GM23338 (cell line): ENCODE measurements at regions not wholly inside any gene's neighbourhood (a gene's known extent, or its start where the extent isn't known, plus 50 kb on each side); places are given as distances from the start of the nearest gene placed in this dataset.

Source experiments
- ATAC-seq: fragments of 200-7000 bp; cut with Tn5 transposase; 3 replicates; pipeline ENCODE4 v1.9.1; 2020
- DNase-seq: peaks from one replicate; pipeline ENCODE4 v3.0.0-alpha.2; 2015; ENCODE audit warnings: low spot score
- H2AFZ ChIP-seq: fragments of 200-600 bp; sonication (generic); 2 replicates; pipeline ENCODE4 v1.8.0; 2016; ENCODE audit warnings: antibody characterized with exemption, mild to moderate bottlenecking, moderate library complexity
- H3F3A ChIP-seq: fragments of 200-600 bp; sonication (generic); replicated peaks from 2 replicates; pipeline ENCODE4 v1.8.0; 2017; ENCODE audit warnings: antibody characterized with exemption, mixed run types, low read depth
- H3K27ac ChIP-seq: fragments of 200-600 bp; sonication (generic); 2 replicates; pipeline ENCODE4 v1.6.1; 2016; ENCODE audit warnings: low read depth
- H3K27me3 ChIP-seq: fragments of 200-600 bp; sonication (generic); 2 replicates; pipeline ENCODE4 v1.8.0; 2016; ENCODE audit warnings: mild to moderate bottlenecking, mixed run types, moderate library complexity; ENCODE audit not compliant: insufficient read depth
- H3K36me3 ChIP-seq: fragments of 200-600 bp; sonication (generic); 2 replicates; pipeline ENCODE4 v1.8.0; 2016; ENCODE audit warnings: mild to moderate bottlenecking; ENCODE audit not compliant: insufficient read depth
- H3K4me1 ChIP-seq: fragments of 200-600 bp; sonication (generic); 2 replicates; pipeline ENCODE4 v1.8.0; 2016; ENCODE audit warnings: mild to moderate bottlenecking, moderate library complexity; ENCODE audit not compliant: insufficient read depth
- H3K4me2 ChIP-seq: fragments of 200-600 bp; sonication (generic); 2 replicates; pipeline ENCODE4 v1.7.1; 2017; ENCODE audit warnings: mixed run types
- H3K4me3 ChIP-seq: fragments of 200-600 bp; sonication (generic); 2 replicates; pipeline ENCODE4 v1.6.1; 2016; ENCODE audit warnings: mixed run types
- H3K79me2 ChIP-seq: fragments of 200-600 bp; sonication (generic); replicated peaks from 2 replicates; pipeline ENCODE4 v1.8.0; 2017; ENCODE audit warnings: mild to moderate bottlenecking; ENCODE audit not compliant: insufficient read depth
- H3K9me2 ChIP-seq: fragments of 200-600 bp; sonication (generic); 2 replicates; pipeline ENCODE4 v1.8.0; 2017; ENCODE audit not compliant: insufficient read depth
- H4K20me1 ChIP-seq: fragments of 200-600 bp; sonication (generic); replicated peaks from 2 replicates; pipeline ENCODE4 v1.8.0; 2017; ENCODE audit warnings: mild to moderate bottlenecking; ENCODE audit not compliant: insufficient read depth
- H3K27ac Mint-ChIP-seq: 2 replicates; pipeline ENCODE4 v1.8.0; 2020; ENCODE audit warnings: inconsistent platforms, mild to moderate bottlenecking, moderate library complexity, mixed read lengths
- H3K27me3 Mint-ChIP-seq: 3 replicates; pipeline ENCODE4 v1.8.0; 2022; ENCODE audit warnings: low read depth, mild to moderate bottlenecking, moderate library complexity, mixed read lengths, inconsistent platforms; ENCODE audit not compliant: insufficient read depth, poor library complexity
- H3K36me3 Mint-ChIP-seq: 3 replicates; pipeline ENCODE4 v1.8.0; 2021; ENCODE audit warnings: low read depth, mild to moderate bottlenecking, inconsistent platforms, moderate library complexity, mixed read lengths
- H3K4me1 Mint-ChIP-seq: 3 replicates; pipeline ENCODE4 v1.8.0; 2020; ENCODE audit warnings: mild to moderate bottlenecking, inconsistent platforms, mixed read lengths
- H3K4me3 Mint-ChIP-seq: 3 replicates; pipeline ENCODE4 v1.8.0; 2021; ENCODE audit warnings: moderate library complexity, mild to moderate bottlenecking, inconsistent platforms, mixed read lengths
- H3K9me3 Mint-ChIP-seq: 3 replicates; pipeline ENCODE4 v1.8.0; 2020; ENCODE audit warnings: moderate library complexity, mild to moderate bottlenecking, inconsistent platforms, mixed read lengths
- CREB1 ChIP-seq: fragments of 250-450 bp; sonication (Bioruptor Pico); IDR thresholded peaks from 2 replicates; pipeline ENCODE4 v1.5.0; 2020; ENCODE audit warnings: low read depth, mild to moderate bottlenecking, moderate library complexity
- CTCF ChIP-seq, 2 experiments: fragments of 200-600 bp in 1 of 2; sonication (generic) in 1 of 2; conservative IDR thresholded peaks; 2 replicates each; pipeline versions ENCODE4 v1.5.1 to v1.6.1; 2016 to 2017; ENCODE audit warnings: antibody characterized with exemption in 2 of 2, low read depth in 2 of 2, mild to moderate bottlenecking in 2 of 2, moderate library complexity in 1 of 2
- EZH2 ChIP-seq: fragments of 200-600 bp; sonication (generic); IDR thresholded peaks from one replicate; pipeline ENCODE4 v1.8.0; 2017; ENCODE audit warnings: antibody characterized with exemption, mild to moderate bottlenecking, low read depth; ENCODE audit not compliant: unreplicated experiment
- NANOG ChIP-seq: IDR thresholded peaks from 2 replicates; pipeline ENCODE4 v1.6.1; 2016; ENCODE audit warnings: antibody characterized with exemption, borderline replicate concordance
- POLR2AphosphoS5 ChIP-seq: IDR thresholded peaks from 2 replicates; pipeline ENCODE4 v1.6.1; 2016; ENCODE audit warnings: antibody characterized with exemption, low read depth
- ZNF114 ChIP-seq: fragments of 250-450 bp; sonication (Bioruptor Pico); IDR thresholded peaks from 2 replicates; pipeline ENCODE4 v1.5.0; 2020; ENCODE audit warnings: mild to moderate bottlenecking, moderate library complexity
- ZNF462 ChIP-seq: fragments of 250-450 bp; sonication (Bioruptor Pico); IDR thresholded peaks from 2 replicates; pipeline ENCODE4 v1.5.0; 2020; ENCODE audit warnings: mild to moderate bottlenecking, moderate library complexity
- TF ChIP-seq, protein P1 (sequence below): IDR thresholded peaks from one replicate; pipeline ENCODE4 v1.6.1; 2018; ENCODE audit warnings: antibody characterized with exemption; ENCODE audit not compliant: unreplicated experiment

DNA sequence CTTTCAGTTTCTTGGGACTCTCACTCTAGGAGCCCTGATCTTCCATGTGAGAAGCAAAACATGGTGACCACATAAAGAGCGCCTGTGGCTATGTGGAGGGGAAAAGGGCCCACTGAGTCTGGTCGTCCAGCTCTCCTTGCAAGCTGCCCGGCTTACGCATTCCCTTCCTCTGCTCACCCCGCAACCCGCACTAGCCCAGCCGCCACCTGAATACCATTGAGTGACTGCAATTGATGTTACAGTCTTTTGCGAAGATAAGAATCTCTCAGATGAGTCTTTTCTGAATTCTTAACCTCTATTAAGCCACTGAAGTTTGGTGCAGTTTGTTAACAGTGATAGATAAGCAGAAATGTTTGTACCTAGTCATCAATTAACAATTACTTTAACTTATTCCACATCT lies 589.0 kb upstream of the DPPA4 start:
- Mint-ChIP-seq H3K4me3 (no peak overlapping the region), H3K36me3 (no peaks in the 10 kb centered on the region), H3K4me1 (peaks cover 5% of the 10 kb centered on the region; the same call in 2 of the 3 replicates), H3K27me3 (peaks cover 2% of the 10 kb centered on the region), H3K27ac (no peak overlapping the region), H3K9me3 (no peaks in the 10 kb centered on the region)
- Histone ChIP-seq H3K27ac (no peak overlapping the region), H3K9me2 (no peaks in the 10 kb centered on the region), H2AFZ (peak overlapping the region; percentile 70; the same call in 1 of the 2 replicates), H3K36me3 (no peaks in the 10 kb centered on the region), H3K27me3 (no peaks in the 10 kb centered on the region), H3K4me2 (no peak overlapping the region), H3K4me1 (peaks cover 5% of the 10 kb centered on the region; the same call in 1 of the 2 replicates), H4K20me1 (no peaks in the 10 kb centered on the region), H3K79me2 (no peaks in the 10 kb centered on the region), H3F3A (no peaks in the 10 kb centered on the region), H3K4me3 (no peak overlapping the region)
- DNase-seq (no peak), ATAC-seq (no peak)
- TF ChIP-seq EZH2 (no peak), CTCF (conservative IDR thresholded peaks at IDR 0.05; ENCODE audit: low read depth in 2 of 2) (no peak), ZNF114 (CRISPR knock-in tag) (no peak), CREB1 (CRISPR knock-in tag) (no peak), ZNF462 (CRISPR knock-in tag) (no peak), NANOG (no peak), POLR2AphosphoS5 (no peak)
- TF ChIP-seq, protein P1, sequence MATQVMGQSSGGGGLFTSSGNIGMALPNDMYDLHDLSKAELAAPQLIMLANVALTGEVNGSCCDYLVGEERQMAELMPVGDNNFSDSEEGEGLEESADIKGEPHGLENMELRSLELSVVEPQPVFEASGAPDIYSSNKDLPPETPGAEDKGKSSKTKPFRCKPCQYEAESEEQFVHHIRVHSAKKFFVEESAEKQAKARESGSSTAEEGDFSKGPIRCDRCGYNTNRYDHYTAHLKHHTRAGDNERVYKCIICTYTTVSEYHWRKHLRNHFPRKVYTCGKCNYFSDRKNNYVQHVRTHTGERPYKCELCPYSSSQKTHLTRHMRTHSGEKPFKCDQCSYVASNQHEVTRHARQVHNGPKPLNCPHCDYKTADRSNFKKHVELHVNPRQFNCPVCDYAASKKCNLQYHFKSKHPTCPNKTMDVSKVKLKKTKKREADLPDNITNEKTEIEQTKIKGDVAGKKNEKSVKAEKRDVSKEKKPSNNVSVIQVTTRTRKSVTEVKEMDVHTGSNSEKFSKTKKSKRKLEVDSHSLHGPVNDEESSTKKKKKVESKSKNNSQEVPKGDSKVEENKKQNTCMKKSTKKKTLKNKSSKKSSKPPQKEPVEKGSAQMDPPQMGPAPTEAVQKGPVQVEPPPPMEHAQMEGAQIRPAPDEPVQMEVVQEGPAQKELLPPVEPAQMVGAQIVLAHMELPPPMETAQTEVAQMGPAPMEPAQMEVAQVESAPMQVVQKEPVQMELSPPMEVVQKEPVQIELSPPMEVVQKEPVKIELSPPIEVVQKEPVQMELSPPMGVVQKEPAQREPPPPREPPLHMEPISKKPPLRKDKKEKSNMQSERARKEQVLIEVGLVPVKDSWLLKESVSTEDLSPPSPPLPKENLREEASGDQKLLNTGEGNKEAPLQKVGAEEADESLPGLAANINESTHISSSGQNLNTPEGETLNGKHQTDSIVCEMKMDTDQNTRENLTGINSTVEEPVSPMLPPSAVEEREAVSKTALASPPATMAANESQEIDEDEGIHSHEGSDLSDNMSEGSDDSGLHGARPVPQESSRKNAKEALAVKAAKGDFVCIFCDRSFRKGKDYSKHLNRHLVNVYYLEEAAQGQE: no peak
